NCI-H1694 treated with DMSO at 0.1 percent for 48 hours (cell line): ENCODE measurements at regions not wholly inside any gene's neighbourhood (a gene's known extent, or its start where the extent isn't known, plus 50 kb on each side); places are given as distances from the start of the nearest gene placed in this dataset.
"Not testable (repeated sequence)": the region's sequence is repeated elsewhere in the genome, so short reads cannot be mapped to it uniquely, and the experiment has no call there.

Source experiments
- DNase-seq: peaks from one replicate; lab custom pipeline; 2025; lab: John Stamatoyannopoulos, UW

GRCh38 chr11:127941554-127941953 lies 645.8 kb downstream of the ETS1 start:
- DNase-seq: not testable (repeated sequence)

- DNase-seq: no peak
Observed at GRCh38 chr11:127939000-127939399, 648.4 kb downstream of the ETS1 start.

- DNase-seq: no peak
Observed at GRCh38 chr11:127935081-127935480, 652.3 kb downstream of the ETS1 start.

GRCh38 chr11:127933961-127934360 lies 653.4 kb downstream of the ETS1 start:
- not testable (repeated sequence) for DNase-seq

- DNase-seq: no peak
Observed at GRCh38 chr11:127931803-127932202, 655.6 kb downstream of the ETS1 start.

GRCh38 chr11:127926721-127927120 lies 660.6 kb downstream of the ETS1 start:
- DNase-seq: no peak

GRCh38 chr11:127925475-127925874 lies 661.9 kb downstream of the ETS1 start:
- no peak for DNase-seq

GRCh38 chr11:127919206-127920000 lies 668.0 kb downstream of the ETS1 start:
- DNase-seq: no peak

GRCh38 chr11:127902382-127902781 lies 685.0 kb downstream of the ETS1 start:
- no peak for DNase-seq

GRCh38 chr11:127898422-127899365 lies 688.7 kb downstream of the ETS1 start:
- no peak for DNase-seq

GRCh38 chr11:127895776-127896175 lies 691.6 kb downstream of the ETS1 start:
- no peak for DNase-seq

- no peak for DNase-seq
Observed at GRCh38 chr11:127894316-127894715, 693.0 kb downstream of the ETS1 start.

GRCh38 chr11:127890030-127890615 lies 697.2 kb downstream of the ETS1 start:
- DNase-seq: no peak

- DNase-seq: no peak
Observed at GRCh38 chr11:127888386-127888785, 699.0 kb downstream of the ETS1 start.

GRCh38 chr11:127875131-127875530 lies 712.2 kb downstream of the ETS1 start:
- no peak for DNase-seq

GRCh38 chr11:127873478-127873877 lies 713.9 kb downstream of the ETS1 start:
- DNase-seq: no peak

GRCh38 chr11:127866109-127866508 lies 721.2 kb downstream of the ETS1 start:
- DNase-seq: no peak

GRCh38 chr11:127864861-127865260 lies 722.5 kb downstream of the ETS1 start:
- no peak for DNase-seq

GRCh38 chr11:127862406-127862805 lies 725.0 kb downstream of the ETS1 start:
- DNase-seq: no peak

GRCh38 chr11:127859941-127860354 lies 727.4 kb downstream of the ETS1 start:
- DNase-seq: no peak

GRCh38 chr11:127844876-127845275 lies 742.5 kb downstream of the ETS1 start:
- no peak for DNase-seq
